Sciatic nerve (tissue), 2 donors: ENCODE measurements at regions not wholly inside any gene's neighbourhood (a gene's known extent, or its start where the extent isn't known, plus 50 kb on each side); places are given as distances from the start of the nearest gene placed in this dataset.

Experiments
- ATAC-seq: fragments of 200-7000 bp; cut with Tn5 transposase; one replicate; pipeline ENCODE4 v1.9.1; 2020; ENCODE audit warnings: mild to moderate bottlenecking, moderate library complexity
- DNase-seq: peaks from one replicate; pipeline ENCODE4 v3.0.0-alpha.2; 2020; ENCODE audit warnings: low spot score
- intact Hi-C: fragments of 100-400 bp; cut with DNase I; formaldehyde crosslinking; loops from one replicate; pipeline ENCODE4 v1.14.2; 2022
- donor health status: DM: no; HTN: no; CAD: no.
- donor health status: DM: no; HTN: no; CAD: no.

DNA sequence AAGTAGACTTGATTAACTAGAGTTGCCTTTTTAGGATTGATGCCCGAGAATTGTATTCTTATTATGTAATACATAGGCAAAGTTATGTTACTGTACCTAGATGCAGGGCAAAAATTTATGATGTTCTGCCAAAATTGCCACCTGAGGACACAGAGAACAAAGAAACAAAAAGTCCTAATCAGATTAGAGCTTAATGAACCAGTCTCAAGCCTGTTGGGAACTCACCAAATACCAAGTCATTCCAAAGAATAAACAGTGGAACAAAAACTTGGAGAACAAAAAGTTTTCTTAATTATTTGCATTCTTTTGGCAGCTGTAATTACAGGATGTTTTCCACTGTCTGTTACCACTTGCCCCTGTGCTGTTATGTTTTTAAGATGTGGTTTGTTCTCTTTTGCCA, 154.7 kb upstream of the SGK1 start:
- ATAC-seq, result no peak
- DNase-seq, result no peak
- intact Hi-C loops, result no loop called here

DNA sequence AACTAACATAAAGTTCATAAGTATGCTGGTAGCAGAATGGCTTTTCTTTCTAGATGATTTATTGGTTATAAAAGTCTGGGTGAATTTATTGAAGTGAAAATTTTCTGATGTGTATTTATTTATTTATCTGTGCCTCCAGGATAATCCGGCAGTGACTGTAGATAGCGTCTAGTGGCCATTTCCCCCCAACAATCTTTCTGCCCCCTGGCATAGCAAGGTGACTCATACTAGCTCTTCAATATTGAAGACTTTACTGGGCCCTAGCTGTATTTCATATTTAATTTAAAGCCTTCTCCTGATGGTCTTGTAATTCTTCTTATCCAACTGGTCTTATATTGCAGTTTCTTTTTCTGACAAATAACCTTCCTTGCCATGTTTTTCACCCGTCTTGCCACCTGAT, 154.1 kb upstream of the SGK1 start:
- DNase-seq, result no peak
- intact Hi-C loops, result no loop called here
- no peak for ATAC-seq

DNA sequence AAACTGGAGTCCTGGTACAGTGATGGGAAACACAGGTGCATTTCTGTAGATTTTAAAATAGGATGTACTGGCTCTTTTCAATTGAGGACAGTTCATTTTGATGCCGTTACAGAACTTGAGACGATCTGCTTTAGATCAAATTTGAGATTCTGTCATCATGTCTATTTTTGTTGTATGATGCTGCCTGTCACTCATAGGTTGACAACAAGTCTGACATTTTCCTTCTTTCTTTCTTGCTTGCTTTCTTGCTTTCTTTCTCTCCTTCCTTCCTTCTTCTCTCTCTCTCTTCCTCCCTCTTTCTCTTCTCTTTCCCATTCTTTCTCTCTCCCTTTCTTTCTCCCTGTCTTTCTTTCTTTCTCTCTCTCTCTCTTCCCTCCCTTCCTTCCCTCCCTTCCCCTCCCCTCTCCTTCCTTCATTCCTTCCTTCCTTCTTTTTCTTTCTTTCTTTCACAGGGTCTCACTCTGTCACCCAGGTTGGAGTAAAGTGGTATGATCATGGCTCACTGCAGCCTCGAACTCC, 152.6 kb upstream of the SGK1 start:
- DNase-seq, result no peak
- intact Hi-C loops, result no loop called here
- ATAC-seq, result no peak

- ATAC-seq (no peak), DNase-seq (no peak)
- intact Hi-C loops, result no loop called here
Measured at GRCh38 chr6:134469702-134470456, 152.0 kb upstream of the SGK1 start.

- ATAC-seq, result no peak
- no peak for DNase-seq
- intact Hi-C loops, result no loop called here
Measured at GRCh38 chr6:134468633-134469032, 150.7 kb upstream of the SGK1 start.

GRCh38 chr6:134467620-134468019, 149.7 kb upstream of the SGK1 start:
- ATAC-seq (no peak), DNase-seq (no peak)
- intact Hi-C loops, result no loop called here

DNA sequence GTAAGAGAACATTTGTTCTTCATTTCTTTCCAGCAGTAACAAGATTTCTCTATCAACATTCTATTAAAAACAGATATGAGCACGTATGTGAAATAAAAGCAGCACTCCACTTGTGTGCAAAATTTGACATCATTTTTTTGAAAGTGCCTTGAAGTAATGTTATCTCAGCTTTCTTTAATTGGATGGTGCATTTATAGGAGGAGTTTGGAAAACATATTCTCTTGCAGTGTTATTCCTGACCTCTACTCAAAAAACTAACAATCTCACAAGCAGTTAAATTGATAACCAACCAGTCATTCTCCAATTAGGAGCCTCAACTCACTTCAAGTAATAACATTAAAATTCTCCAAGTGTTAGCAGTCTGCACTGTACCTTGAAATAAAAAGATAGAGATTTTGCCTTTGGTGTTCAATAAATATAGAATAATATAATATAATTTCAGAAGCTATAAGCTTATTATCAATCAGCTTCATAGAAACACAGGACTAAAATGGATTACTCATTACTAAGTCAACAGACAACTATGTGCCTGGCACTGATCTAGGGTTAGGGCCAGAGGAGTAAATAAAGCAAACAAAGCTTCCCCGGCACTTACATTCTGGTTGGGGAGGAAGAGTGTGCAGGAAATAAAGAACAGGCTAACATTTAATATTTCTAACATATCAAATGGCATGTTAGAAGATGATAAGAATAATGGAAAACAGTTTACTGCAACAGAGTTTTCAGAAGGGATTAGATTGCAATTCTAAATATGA, 149.0 kb upstream of the SGK1 start:
- ATAC-seq (no peak), DNase-seq (no peak)
- intact Hi-C loops, result no loop called here

DNA sequence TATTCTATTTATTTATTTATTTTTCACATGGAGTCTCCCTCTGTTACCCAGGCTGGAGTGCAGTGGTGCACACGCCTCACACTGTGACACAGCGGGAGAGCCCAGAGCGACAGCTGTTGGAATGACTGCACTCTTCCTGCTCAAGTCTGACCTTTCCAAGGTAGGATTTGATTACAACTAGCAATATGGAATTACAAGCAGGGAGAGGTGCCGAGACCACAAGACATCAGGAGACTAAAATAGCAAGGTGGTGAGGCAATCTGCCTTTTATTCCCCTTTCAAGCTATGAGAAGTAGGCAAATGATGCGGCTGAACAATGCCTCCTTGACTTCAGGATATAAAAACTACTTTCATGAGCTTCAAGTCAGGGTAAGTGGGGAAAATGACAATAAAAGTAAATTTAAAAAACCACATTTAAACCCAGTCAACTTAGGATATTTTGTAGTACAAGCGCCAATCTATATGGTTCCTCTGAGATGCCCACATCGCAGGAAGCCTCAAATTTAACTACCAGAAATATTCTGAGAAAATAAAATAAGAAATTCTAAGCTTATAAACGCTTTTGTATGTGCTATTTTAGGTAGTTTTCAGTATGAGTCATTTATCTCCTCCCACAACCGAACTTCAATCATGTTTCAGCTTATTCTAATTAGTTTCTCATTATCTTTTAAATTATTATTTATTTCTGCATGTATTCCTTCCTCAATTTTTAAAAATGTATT, 146.9 kb upstream of the SGK1 start:
- intact Hi-C loops, result no loop called here
- DNase-seq (no peak), ATAC-seq (no peak)

DNA sequence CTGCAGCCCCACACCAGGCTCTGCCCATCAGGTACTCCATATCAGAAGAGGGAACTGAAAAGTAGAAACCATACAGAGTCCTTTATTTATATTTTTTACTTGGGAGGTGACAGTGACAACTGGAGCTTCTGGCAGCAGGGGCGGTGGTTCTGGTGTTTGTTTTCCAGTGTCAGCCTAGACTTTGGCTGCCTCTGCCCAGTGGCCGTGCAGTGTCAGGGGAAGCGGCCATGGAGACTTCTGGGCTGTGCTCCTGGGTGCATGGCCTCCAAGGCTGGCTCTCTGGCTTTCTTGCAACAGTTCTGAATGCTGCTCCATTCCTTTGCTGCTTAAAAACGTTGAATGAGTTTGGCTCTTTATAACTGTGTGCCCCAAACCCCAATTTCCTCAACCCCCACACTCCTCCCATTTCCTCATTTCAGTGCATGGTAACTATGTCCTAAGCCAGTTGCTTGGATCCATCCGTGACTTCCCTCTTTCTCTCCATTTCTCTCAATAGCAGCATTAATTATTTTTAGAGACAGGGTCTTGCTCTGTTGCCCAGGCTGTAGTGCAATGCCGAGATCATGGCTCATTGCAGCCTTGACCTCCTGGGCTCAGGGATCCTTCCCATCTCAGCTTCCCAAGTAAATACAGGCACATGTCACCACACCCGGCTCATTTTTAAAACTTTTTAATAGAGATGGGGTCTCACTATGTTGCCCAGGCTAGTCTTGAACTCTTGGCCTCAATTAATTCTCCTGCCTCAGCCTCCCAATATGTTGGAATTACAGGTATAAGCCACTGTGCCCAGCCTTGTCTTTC, 141.1 kb upstream of the SGK1 start:
- no peak for ATAC-seq
- no peak for DNase-seq
- intact Hi-C loops, result no loop called here

DNA sequence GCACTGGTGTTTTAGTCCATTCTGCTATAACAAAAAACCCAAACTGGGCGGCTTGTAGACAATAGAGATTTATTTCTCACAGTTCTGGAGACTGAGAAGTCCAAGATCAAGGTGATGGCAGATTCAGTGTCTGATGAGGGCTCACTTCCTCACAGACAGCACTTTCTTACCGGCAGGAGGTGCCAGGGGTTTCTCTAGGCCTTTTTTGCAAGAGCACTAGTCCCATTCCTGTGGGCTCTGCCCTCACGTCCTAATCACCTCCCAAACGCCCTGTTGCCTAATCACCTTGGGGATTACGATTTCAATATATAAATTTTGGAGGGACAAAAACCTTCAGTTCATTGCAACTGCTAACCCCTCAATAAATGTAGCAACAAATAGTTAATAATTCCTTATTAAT, 140.0 kb upstream of the SGK1 start:
- no peak for ATAC-seq
- intact Hi-C loops, result no loop called here

GRCh38 chr6:134456226-134456625, 138.3 kb upstream of the SGK1 start:
- intact Hi-C loops, result no loop called here
- ATAC-seq (no peak), DNase-seq (no peak)

More for the DNA sequence above, 140.0 kb upstream of the SGK1 start:
- no peak for DNase-seq

- intact Hi-C loops, result no loop called here
- no peak for ATAC-seq
Measured at GRCh38 chr6:134455319-134455718, 137.4 kb upstream of the SGK1 start.

GRCh38 chr6:134454794-134455193, 136.9 kb upstream of the SGK1 start:
- DNase-seq (no peak), ATAC-seq (no peak)
- intact Hi-C loops, result no loop called here

More at GRCh38 chr6:134455319-134455718, 137.4 kb upstream of the SGK1 start:
- no peak for DNase-seq

DNA sequence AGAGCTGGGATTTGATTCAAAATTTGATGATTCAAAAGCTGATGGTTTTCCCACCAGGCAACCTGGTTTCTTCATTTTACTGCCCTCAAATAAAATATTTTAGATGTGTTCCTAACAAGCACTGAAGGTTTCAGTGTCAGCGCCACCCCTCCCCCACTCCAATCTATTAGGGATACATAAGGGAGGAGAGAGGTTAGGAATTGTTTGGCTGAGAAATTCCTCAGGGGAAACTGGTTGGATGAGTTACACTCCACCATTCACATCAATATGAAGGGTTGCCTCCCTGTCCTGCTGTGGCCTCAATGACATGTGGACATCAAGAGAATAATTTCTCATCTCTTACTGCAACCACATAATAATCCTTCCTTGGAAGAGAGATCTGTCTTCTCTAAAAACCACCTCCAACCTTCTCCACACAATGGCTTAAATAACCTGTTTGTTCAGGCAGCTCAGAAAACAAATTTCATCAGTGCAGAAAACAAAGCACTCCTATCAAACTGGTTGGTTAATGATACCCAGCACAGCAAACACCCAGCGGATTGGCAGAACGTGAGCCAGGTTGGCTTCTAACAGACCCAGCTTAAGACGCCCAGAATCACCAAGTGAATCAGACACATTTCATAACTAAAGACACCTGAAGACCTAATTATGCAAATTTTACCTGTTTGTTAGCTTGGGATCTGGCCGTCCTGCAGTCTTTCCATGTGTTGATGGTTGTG, 136.0 kb upstream of the SGK1 start:
- intact Hi-C loops, result no loop called here
- no peak for DNase-seq
- ATAC-seq, result no peak

DNA sequence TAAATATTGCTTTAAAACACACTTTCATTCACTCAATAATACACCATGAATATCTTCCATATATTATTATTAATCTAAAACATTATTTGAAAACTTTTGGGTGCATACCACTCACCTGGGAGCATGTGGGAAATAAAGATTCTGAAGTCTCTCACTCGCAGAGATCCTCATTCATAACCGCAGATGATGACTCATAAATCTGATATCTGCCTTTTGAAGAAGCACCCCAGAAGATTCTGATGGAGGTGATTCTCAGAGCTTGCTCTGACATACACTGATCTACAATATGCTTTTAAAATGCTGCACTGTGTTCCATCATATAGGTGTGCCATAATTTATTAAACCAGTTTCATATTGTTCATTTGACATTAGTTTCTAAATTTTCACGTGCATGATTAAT, 135.0 kb upstream of the SGK1 start:
- intact Hi-C loops, result no loop called here
- DNase-seq, result no peak
- ATAC-seq, result no peak

GRCh38 chr6:134451529-134451928, 133.6 kb upstream of the SGK1 start:
- DNase-seq (no peak), ATAC-seq (no peak)
- intact Hi-C loops, result no loop called here

- DNase-seq (no peak), ATAC-seq (no peak)
- intact Hi-C loops, result no loop called here
Measured at GRCh38 chr6:134449781-134450180, 131.9 kb upstream of the SGK1 start.

GRCh38 chr6:134449004-134449403, 131.1 kb upstream of the SGK1 start:
- intact Hi-C loops, result no loop called here
- no peak for DNase-seq
- no peak for ATAC-seq
